ENCODE measurements at regions not wholly inside any gene's neighbourhood (a gene's known extent, or its start where the extent isn't known, plus 50 kb on each side); places are given as distances from the start of the nearest gene placed in this dataset.

DNA sequence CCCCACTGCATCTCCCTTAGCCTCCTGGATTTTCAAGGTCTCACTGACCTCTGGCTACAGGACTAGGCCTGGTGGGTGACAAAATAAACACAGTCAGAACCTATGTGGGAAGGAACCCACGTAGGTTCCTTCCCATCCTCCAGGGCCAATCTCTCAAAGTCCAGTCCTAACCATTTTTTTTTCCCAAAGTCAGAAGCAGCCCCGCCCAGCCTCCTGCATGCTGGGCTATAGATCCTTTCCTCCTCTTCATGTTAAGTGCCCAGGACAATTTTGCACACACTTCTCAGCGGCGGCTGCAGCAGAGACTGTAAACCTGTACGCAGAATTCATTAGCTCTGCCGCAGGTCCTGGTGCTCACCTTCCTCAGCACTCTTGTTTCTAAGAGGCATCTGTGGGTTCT is 285.8 kb downstream of the NPIPA8 start:
- no peak for DNase-seq

DNA sequence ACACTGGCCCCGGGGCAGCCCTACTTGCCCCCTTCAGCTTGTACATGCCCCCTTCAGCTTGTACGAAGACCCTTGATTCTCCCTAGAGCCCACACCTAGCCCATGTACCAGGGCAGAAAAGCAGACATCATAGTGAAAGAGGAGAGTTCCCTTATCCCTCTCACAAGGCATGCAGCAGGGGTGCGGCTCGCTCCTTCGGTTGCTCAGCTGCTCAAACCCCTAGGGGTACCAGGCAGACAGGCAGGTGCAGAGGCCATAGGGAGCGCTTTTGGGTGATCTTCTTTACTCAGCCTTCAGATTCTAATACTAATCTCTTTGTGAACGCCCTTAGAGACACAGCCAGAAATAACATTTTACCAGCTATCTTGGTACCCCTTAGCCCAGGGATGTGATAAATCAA is 286.3 kb downstream of the NPIPA8 start:
- DNase-seq: no peak

GRCh38 chr16:18049547-18050133 is 286.9 kb downstream of the NPIPA8 start:
- DNase-seq: no peak

- DNase-seq: no peak
Measured at GRCh38 chr16:18048853-18049546, 287.5 kb downstream of the NPIPA8 start.

DNA sequence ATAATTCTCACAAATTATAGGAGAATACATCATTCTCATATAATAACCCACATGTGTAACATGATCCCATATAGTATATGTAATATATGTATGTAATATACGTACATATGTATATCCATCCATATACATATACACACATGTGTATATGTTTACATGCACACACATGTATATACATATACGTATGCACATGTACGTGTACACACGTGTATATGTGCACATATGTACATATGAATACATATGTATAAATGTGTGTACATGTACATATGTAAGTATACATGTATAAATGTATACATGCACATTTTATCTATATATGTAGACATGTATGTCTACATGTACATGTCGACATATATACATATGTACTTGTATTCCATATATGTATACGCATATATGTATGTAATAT is 288.8 kb downstream of the NPIPA8 start:
- DNase-seq: no peak

DNA sequence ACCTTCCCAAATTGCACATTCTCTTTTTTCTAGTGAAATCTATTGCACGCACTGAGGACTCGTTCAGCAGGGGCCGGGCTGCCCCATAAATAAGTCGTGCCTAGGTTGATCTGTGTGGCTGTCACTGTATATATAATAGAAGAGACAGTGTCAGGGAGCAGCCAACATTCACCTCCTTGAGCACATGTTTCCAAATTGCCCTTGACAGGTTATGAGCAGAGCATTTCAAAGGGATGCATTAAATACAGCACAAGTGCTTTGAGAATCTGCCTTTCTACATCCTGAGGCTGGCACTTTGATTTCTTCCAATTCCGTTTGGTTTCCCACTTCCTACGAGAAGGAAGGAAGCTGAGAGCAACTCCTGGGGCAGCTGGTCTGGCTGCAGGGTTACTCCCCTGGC is 291.2 kb downstream of the NPIPA8 start:
- DNase-seq: no peak

DNA sequence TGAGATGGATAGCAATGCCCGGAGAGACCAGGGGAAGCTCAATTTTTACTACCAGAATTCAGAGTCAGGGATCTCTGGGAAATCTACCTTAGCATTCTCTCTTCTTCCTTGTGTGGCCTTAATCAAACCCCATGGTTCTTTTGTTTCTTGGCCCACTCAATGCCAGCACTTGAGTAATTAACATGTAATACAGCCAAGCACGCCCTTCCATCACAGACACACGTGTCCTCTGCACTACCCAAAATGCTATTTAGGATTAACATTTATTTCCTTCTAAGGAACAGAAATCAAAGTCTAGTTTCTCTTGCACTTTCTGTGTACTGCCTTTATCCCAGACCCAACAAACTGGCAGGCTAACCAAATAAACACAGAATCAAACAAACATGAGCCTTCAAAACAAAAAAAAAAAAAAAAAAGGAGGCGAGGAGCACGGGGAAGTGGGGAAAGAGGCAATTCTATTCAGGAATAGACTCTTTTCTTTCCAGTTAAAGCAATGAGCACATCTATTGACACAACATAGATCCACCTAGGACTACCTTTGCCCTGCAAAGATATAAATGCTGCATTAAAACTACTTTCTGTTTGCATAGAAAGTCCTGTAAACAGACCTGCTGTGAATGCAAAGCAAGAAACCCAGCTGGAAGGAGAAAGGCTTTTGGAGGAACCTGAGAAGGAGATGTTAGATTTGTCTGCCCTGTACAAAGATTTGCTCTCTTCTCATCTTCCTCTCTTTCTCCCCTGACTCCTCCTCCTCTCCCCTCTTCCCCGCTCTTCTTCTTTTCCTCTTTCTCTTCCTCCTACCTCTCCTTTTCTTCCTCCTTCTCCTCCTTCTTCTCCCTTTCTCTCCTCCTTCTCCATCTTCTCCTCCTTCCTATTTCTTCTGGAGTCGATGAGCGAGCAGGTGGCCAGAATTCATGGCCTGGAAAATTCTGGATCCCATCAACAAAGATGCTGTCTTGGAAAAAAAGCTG is 294.4 kb downstream of the NPIPA8 start:
- DNase-seq: no peak

DNA sequence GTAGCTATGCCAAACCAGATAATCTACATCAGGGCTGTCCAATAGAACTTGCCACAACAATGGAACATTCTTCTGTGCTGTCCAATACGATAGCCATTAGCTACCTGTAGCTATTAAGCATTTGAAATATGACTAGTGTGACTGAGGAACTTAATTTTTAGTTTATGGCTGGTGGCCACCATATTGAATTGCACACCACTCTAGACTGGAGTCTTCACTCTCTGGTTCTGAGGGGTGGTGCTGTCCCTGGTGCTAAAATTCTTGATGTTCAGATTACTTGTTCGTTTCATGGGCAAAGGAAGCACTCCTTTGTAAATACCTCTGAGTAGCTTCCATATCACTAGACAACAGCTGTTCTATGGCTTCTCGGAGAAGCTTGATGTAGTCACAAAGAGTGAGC is 296.6 kb downstream of the NPIPA8 start:
- no peak for DNase-seq

DNA sequence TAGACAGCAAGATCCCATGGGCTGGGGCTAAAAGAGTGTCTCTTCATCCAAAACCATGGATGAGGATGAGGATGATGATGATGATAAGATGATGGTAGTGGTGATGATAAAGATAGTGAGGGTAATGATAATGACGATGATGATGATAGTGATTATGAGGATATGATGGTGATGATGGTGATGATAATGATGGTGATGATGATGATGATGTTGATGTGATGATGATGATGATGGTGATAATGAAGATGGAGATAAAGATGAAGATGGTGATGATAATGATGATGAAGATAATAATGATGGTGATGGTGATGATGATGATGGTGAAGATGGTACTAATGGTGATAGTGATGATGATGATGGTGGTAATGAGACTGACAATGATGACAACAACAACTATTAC is 299.5 kb downstream of the NPIPA8 start:
- DNase-seq: no peak

GRCh38 chr16:18024611-18025010 is 311.9 kb downstream of the NPIPA8 start:
- DNase-seq: no peak

DNA sequence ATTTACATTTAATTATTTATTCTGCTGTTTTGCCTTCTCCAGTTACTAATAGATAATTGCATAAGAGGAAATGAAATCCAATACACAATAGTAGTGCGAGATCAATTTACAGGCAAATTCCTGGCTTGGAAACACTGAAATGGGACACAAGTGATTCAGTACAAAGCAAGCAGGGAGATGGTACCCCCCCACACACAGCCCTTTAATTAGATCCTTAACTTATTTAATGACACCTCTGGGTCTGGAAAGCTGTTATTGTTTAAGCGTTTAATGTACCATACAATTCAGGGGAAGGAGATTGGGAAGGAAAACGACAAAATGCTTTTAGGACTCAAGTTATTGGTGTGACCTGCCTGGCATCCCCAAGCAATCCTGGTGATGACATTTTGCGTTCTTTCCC is 318.2 kb downstream of the NPIPA8 start:
- DNase-seq: no peak

GRCh38 chr16:18013863-18014262 is 322.7 kb downstream of the NPIPA8 start:
- DNase-seq: no peak

DNA sequence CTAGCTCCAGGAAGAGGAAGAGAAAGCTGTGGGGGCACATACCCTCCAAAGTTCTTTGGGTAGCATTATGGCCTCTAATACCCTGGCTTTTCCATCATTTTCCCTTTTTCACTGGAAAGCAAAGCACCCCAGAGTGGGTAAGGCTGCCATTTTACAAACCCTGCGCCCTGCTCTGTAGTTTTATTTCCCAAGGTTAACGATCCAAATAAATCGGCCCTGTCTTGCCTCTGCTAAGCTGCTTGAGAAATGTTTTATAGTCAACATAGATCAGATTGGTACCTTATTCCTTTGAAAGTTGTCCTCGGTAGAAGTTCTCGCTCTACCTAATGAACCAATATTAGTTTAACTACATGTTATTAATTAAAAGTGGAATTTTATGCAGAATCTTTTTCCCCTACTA is 328.2 kb downstream of the NPIPA8 start:
- no peak for DNase-seq

DNA sequence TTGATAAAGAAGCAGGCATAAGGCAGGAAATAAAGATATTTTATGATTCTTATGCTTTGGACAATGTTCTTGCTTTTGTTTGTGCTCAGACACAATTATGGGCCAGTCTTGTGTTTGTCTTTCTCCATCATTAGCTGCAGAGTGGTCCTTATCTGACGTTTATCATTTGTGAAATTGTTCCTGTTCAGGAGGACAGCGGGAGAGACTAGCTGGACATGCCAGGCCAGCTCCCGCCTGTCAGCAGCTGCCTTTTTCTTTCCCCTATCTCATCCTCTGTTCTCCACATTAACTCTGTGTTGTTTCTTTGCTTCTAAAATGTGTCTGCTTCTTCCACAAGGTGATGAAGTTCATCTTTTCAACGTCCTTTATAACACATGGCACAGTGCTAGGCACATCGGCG is 333.5 kb downstream of the NPIPA8 start:
- DNase-seq: no peak

- no peak for DNase-seq
Measured at GRCh38 chr16:17998996-17999395, 337.5 kb downstream of the NPIPA8 start.

DNA sequence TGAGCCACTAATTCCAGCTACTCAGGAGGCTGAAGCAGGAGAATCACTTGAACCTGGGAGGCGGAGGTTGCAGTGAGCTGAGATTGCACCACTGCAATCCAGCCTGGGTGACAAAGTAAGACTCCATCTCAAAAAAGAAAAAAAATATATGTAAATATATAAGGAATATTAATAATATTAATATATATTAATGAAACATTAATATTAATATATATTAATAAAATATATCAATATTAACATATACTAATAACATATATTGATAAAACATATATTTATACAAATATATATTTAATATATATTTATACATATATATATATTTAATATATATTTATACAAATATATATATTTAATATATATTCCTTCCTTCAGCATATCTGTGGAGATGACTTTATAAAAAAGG is 338.0 kb downstream of the NPIPA8 start:
- DNase-seq: no peak

- DNase-seq: no peak
Measured at GRCh38 chr16:17994027-17994426, 342.5 kb downstream of the NPIPA8 start.

DNA sequence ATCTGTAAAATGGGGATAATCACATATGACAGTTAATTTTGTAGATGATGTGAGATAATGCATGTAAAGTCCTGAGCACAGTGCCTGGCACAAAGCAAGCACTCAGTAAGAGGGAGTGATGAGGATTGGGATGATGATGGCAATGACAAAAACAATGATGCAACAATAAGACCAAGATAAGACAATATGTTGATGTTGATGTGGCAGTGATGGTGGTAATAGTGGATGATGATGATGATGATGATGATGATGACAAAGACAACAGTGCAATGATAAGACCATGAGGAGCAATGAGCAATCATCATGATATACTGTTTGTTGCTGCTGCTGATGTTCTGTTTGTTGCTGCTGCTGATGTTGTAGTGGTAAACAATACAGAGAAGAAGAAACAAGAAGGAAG is 344.1 kb downstream of the NPIPA8 start:
- DNase-seq: no peak

GRCh38 chr16:17989255-17989654 is 347.3 kb downstream of the NPIPA8 start:
- DNase-seq: no peak

DNA sequence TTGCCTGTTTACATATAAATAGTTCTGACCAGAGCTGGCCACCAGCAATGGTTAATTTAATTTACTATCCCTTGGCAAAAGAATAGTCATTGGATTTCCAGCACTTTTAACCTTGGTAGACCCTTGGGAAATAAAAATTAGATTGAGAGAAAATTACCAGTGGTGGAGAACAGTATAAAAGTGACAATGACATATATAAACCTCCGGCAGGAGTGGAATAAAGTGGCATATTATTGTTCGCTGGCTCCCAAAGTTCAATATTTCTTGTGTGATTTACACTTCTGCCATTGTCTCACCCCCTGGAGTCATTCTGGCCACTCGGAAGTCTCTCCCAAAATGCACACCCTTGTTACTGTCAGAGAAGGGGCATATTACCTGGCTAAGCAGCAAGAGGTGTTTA is 347.7 kb downstream of the NPIPA8 start:
- no peak for DNase-seq

- DNase-seq: no peak
Measured at GRCh38 chr16:17986991-17987390, 349.5 kb downstream of the NPIPA8 start.

- DNase-seq: no peak
Measured at GRCh38 chr16:17984810-17985209, 351.7 kb downstream of the NPIPA8 start.

GRCh38 chr16:17983847-17984639 is 352.5 kb downstream of the NPIPA8 start:
- DNase-seq: no peak

Measured in fibroblast of skin of right quadriceps (primary cell).